H1 (cell line): ENCODE measurements at regions not wholly inside any gene's neighbourhood (a gene's known extent, or its start where the extent isn't known, plus 50 kb on each side); places are given as distances from the start of the nearest gene placed in this dataset.

Experiments
- CTCF ChIA-PET: fragments of 300-600 bp; sonication (Branson Sonifier 250); formaldehyde crosslinking; loops from one replicate; lab custom pipeline; 2021; ENCODE audit not compliant: partially characterized antibody; lab: Charles Lee
- POLR2A ChIA-PET: fragments of 300-600 bp; sonication (Branson Sonifier 250); formaldehyde crosslinking; loops from one replicate; lab custom pipeline; 2021; ENCODE audit warnings: inconsistent platforms; ENCODE audit not compliant: partially characterized antibody; lab: Charles Lee
- DNase-seq, 2 experiments: peaks; one replicate each; pipeline versions ENCODE4 v3.0.0 to v3.0.0-alpha.2; 2010 to 2022; ENCODE audit warnings: low spot score in 2 of 2, low read depth in 1 of 2, mixed read lengths in 1 of 2
- FAIRE-seq: peaks from 2 replicates; lab custom pipeline; 2011; peaks lifted over from hg19 to GRCh38; lab: Jason Lieb, UNC
- H2AFZ ChIP-seq: 2 replicates; pipeline ENCODE4 v1.8.1; 2012; ENCODE audit warnings: low read length, inconsistent platforms
- H2AK5ac ChIP-seq: 2 replicates; pipeline ENCODE4 v1.6.1; 2013; ENCODE audit warnings: low read depth, low read length
- H2BK120ac ChIP-seq: replicated peaks from 2 replicates; pipeline ENCODE3; 2013; ENCODE audit warnings: low read depth, low read length, inconsistent platforms
- H2BK12ac ChIP-seq: 2 replicates; pipeline ENCODE4 v1.6.1; 2013; ENCODE audit warnings: low read depth, low read length
- H2BK15ac ChIP-seq: 2 replicates; pipeline ENCODE4 v1.6.1; 2013; ENCODE audit warnings: low read length
- H2BK20ac ChIP-seq: 2 replicates; pipeline ENCODE4 v1.6.1; 2013; ENCODE audit warnings: low read length
- H2BK5ac ChIP-seq: 2 replicates; pipeline ENCODE4 v1.6.1; 2013; ENCODE audit warnings: low read depth, low read length
- H3K14ac ChIP-seq: 2 replicates; pipeline ENCODE4 v1.6.1; 2013; ENCODE audit warnings: inconsistent platforms; ENCODE audit not compliant: insufficient read length
- H3K18ac ChIP-seq: 2 replicates; pipeline ENCODE4 v1.6.1; 2013; ENCODE audit warnings: low read length; ENCODE audit errors: extremely low read depth
- H3K23ac ChIP-seq: 2 replicates; pipeline ENCODE4 v1.6.1; 2013; ENCODE audit warnings: inconsistent platforms; ENCODE audit not compliant: insufficient read length
- H3K23me2 ChIP-seq: 2 replicates; pipeline ENCODE4 v1.6.1; 2013; ENCODE audit warnings: low read depth, low read length
- H3K27ac ChIP-seq: 2 replicates; pipeline ENCODE4 v1.6.1; 2011; ENCODE audit warnings: low read depth, low read length, inconsistent platforms
- H3K27me3 ChIP-seq, 4 experiments: replicated peaks in 1 of 4; 1 replicate in 1 of 4; 2 replicates in 3 of 4; pipeline versions ENCODE4 v1.6.1 to v1.8.1; 2011 to 2013; ENCODE audit warnings: low read length in 3 of 4, mild to moderate bottlenecking in 3 of 4, inconsistent platforms in 2 of 4, mixed read lengths in 2 of 4, moderate library complexity in 1 of 4; ENCODE audit not compliant: control insufficient read depth in 3 of 4, insufficient read depth in 3 of 4; ENCODE audit errors: extremely low read depth in 1 of 4
- H3K36me3 ChIP-seq, 4 experiments: 2 replicates each; pipeline versions ENCODE4 v1.6.1 to v1.8.1; 2011 to 2013; ENCODE audit warnings: mild to moderate bottlenecking in 4 of 4, low read length in 3 of 4, moderate library complexity in 2 of 4, control low read depth in 1 of 4, inconsistent platforms in 1 of 4; ENCODE audit not compliant: insufficient read depth in 4 of 4, control insufficient read depth in 2 of 4
- H3K4ac ChIP-seq: replicated peaks from 2 replicates; pipeline ENCODE3; 2013; ENCODE audit warnings: low read length, low read depth, mixed read lengths, inconsistent platforms; ENCODE audit not compliant: insufficient read length
- H3K4me1 ChIP-seq, 4 experiments: replicated peaks in 1 of 4; 1 replicate in 1 of 4; 2 replicates in 3 of 4; pipeline versions ENCODE4 v1.6.1 to v1.8.1; 2011 to 2013; ENCODE audit warnings: low read length in 3 of 4, inconsistent platforms in 2 of 4, mixed read lengths in 1 of 4; ENCODE audit not compliant: insufficient read depth in 4 of 4, control insufficient read depth in 3 of 4
- H3K4me2 ChIP-seq, 2 experiments: 2 replicates each; pipeline versions ENCODE4 v1.6.1 to v1.8.1; 2011 to 2013; ENCODE audit warnings: low read depth in 2 of 2, low read length in 2 of 2, control low read depth in 1 of 2, inconsistent platforms in 1 of 2, mild to moderate bottlenecking in 1 of 2; ENCODE audit not compliant: insufficient read depth in 1 of 2
- H3K4me3 ChIP-seq, 4 experiments: fragments of 200-600, 300-600 bp in 1 of 4; sonication (generic), shearing (Covaris generic), sonication (Bioruptor Twin) in 1 of 4; 2 replicates each; pipeline versions ENCODE4 v1.5.1 to v1.8.1; 2011 to 2016; ENCODE audit warnings: low read length in 4 of 4, low read depth in 3 of 4, control low read depth in 2 of 4, inconsistent platforms in 2 of 4, mild to moderate bottlenecking in 2 of 4, mixed read lengths in 1 of 4, moderate library complexity in 1 of 4; ENCODE audit not compliant: insufficient read depth in 2 of 4; ENCODE audit errors: extremely low read depth in 1 of 4
- H3K56ac ChIP-seq: replicated peaks from 2 replicates; pipeline ENCODE3; 2013; ENCODE audit warnings: low read depth, mild to moderate bottlenecking, mixed read lengths, low read length, inconsistent platforms; ENCODE audit not compliant: insufficient read length
- H3K79me1 ChIP-seq: 2 replicates; pipeline ENCODE4 v1.6.1; 2013; ENCODE audit warnings: low read depth, low read length, control low read depth
- H3K79me2 ChIP-seq, 2 experiments: 2 replicates each; pipeline versions ENCODE4 v1.6.1 to v1.8.1; 2012 to 2013; ENCODE audit warnings: low read length in 2 of 2, mild to moderate bottlenecking in 2 of 2, inconsistent platforms in 1 of 2; ENCODE audit not compliant: insufficient read depth in 2 of 2, control insufficient read depth in 1 of 2
- H3K9ac ChIP-seq, 4 experiments: replicated peaks in 1 of 4; 1 replicate in 1 of 4; 2 replicates in 3 of 4; pipeline versions ENCODE4 v1.6.1 to v1.8.1; 2011 to 2013; ENCODE audit warnings: low read depth in 3 of 4, low read length in 3 of 4, control low read depth in 2 of 4, mild to moderate bottlenecking in 2 of 4, moderate library complexity in 2 of 4, inconsistent platforms in 1 of 4; ENCODE audit errors: extremely low read depth in 1 of 4
- H3K9me3 ChIP-seq, 2 experiments: 2 replicates each; pipeline versions ENCODE4 v1.6.1 to v1.8.1; 2012 to 2013; ENCODE audit warnings: mild to moderate bottlenecking in 2 of 2, moderate library complexity in 2 of 2, control low read depth in 1 of 2, inconsistent platforms in 1 of 2, low read depth in 1 of 2, low read length in 1 of 2, mixed read lengths in 1 of 2; ENCODE audit not compliant: insufficient read depth in 2 of 2
- H4K20me1 ChIP-seq, 2 experiments: replicated peaks in 1 of 2; 2 replicates each; pipeline versions ENCODE3 to v1.8.1; 2011 to 2013; ENCODE audit warnings: inconsistent platforms in 2 of 2, low read length in 2 of 2, mild to moderate bottlenecking in 1 of 2; ENCODE audit not compliant: insufficient read depth in 2 of 2, control insufficient read depth in 1 of 2
- H4K5ac ChIP-seq: 2 replicates; pipeline ENCODE4 v1.6.1; 2013; ENCODE audit warnings: low read length, low read depth, mixed read lengths, inconsistent platforms; ENCODE audit not compliant: insufficient read length
- H4K8ac ChIP-seq: 2 replicates; pipeline ENCODE4 v1.8.0; 2013; ENCODE audit warnings: mild to moderate bottlenecking, moderate library complexity, low read length, inconsistent platforms; ENCODE audit not compliant: insufficient read depth; ENCODE audit errors: extremely low read depth
- H4K91ac ChIP-seq: replicated peaks from 2 replicates; pipeline ENCODE3; 2013; ENCODE audit warnings: low read length, mixed read lengths, inconsistent platforms; ENCODE audit not compliant: insufficient read length
- BRCA1 ChIP-seq: IDR thresholded peaks from 2 replicates; pipeline ENCODE4 v1.6.1; 2012; ENCODE audit warnings: low read depth, low read length, improper control_type of control experiment
- CBX8 ChIP-seq: fragments of 300-800, 300-1000 bp; sonication (generic); IDR thresholded peaks from 2 replicates; pipeline ENCODE4 v1.7.1; 2016; ENCODE audit warnings: low read depth, low read length, borderline replicate concordance
- EGR1 ChIP-seq: IDR thresholded peaks from 2 replicates; pipeline ENCODE4 v1.6.1; 2011; ENCODE audit warnings: low read depth, low read length, borderline replicate concordance
- FOSL1 ChIP-seq: IDR thresholded peaks from 2 replicates; pipeline ENCODE4 v1.6.1; 2011; ENCODE audit warnings: mild to moderate bottlenecking, low read depth, low read length, moderate library complexity; ENCODE audit not compliant: insufficient read depth
- HDAC2 ChIP-seq, 2 experiments: fragments of 300-600 bp in 1 of 2; sonication (generic) in 1 of 2; IDR thresholded peaks; 2 replicates each; pipeline ENCODE4 v1.6.1; 2011 to 2012; ENCODE audit warnings: low read depth in 2 of 2, low read length in 2 of 2, mild to moderate bottlenecking in 2 of 2, moderate library complexity in 2 of 2, borderline replicate concordance in 1 of 2, inconsistent platforms in 1 of 2
- JUND ChIP-seq: IDR thresholded peaks from 2 replicates; pipeline ENCODE4 v1.6.1; 2011; ENCODE audit warnings: mild to moderate bottlenecking, improper control_type of control experiment, low read length
- KDM5A ChIP-seq: fragments of 200-600 bp; IDR thresholded peaks from 2 replicates; pipeline ENCODE4 v1.7.1; 2012; ENCODE audit warnings: mild to moderate bottlenecking, low read length, inconsistent platforms, mixed read lengths
- NRF1 ChIP-seq: IDR thresholded peaks from 2 replicates; pipeline ENCODE4 v1.6.1; 2011; ENCODE audit warnings: mild to moderate bottlenecking, low read depth, low read length, improper control_type of control experiment
- PHF8 ChIP-seq: fragments of 200-600 bp; sonication (generic); conservative IDR thresholded peaks from 2 replicates; pipeline ENCODE4 v1.7.1; 2012; ENCODE audit warnings: low read depth, mild to moderate bottlenecking, inconsistent platforms, low read length, moderate library complexity
- SIX5 ChIP-seq: IDR thresholded peaks from 2 replicates; pipeline ENCODE4 v1.6.1; 2011; ENCODE audit warnings: mild to moderate bottlenecking, low read depth, low read length
- TAF1 ChIP-seq: IDR thresholded peaks from 2 replicates; pipeline ENCODE4 v1.6.1; 2011; ENCODE audit warnings: mild to moderate bottlenecking, low read depth, low read length
- TCF12 ChIP-seq: IDR thresholded peaks from 2 replicates; pipeline ENCODE4 v1.6.1; 2011; ENCODE audit warnings: low read depth, mild to moderate bottlenecking, low read length
- YY1 ChIP-seq: IDR thresholded peaks from 2 replicates; pipeline ENCODE4 v1.6.1; 2011; ENCODE audit warnings: low read depth, mild to moderate bottlenecking, low read length
- WGBS, 2 experiments: shearing (Covaris generic) in 1 of 2; methylation state at CpG; one replicate each; pipeline versions ENCODE4 v1.1.6 to v1.1.7; 2013 to 2015; ENCODE audit warnings: low lambda C conversion rate in 2 of 2, mixed read lengths in 2 of 2, inconsistent platforms in 1 of 2, low coverage in 1 of 2, missing lambda C conversion rate in 1 of 2; ENCODE audit not compliant: insufficient replicate concordance in 2 of 2, insufficient coverage in 1 of 2, insufficient read length in 1 of 2; ENCODE audit errors: extremely low coverage in 1 of 2, missing lambda C conversion rate in 1 of 2; 5-methylcytosine and 5-hydroxymethylcytosine counted together
- TF ChIP-seq, protein P1 (sequence below): IDR thresholded peaks from 2 replicates; pipeline ENCODE4 v1.6.1; 2011; ENCODE audit warnings: low read depth, mild to moderate bottlenecking, low read length; ENCODE audit not compliant: insufficient read depth

DNA sequence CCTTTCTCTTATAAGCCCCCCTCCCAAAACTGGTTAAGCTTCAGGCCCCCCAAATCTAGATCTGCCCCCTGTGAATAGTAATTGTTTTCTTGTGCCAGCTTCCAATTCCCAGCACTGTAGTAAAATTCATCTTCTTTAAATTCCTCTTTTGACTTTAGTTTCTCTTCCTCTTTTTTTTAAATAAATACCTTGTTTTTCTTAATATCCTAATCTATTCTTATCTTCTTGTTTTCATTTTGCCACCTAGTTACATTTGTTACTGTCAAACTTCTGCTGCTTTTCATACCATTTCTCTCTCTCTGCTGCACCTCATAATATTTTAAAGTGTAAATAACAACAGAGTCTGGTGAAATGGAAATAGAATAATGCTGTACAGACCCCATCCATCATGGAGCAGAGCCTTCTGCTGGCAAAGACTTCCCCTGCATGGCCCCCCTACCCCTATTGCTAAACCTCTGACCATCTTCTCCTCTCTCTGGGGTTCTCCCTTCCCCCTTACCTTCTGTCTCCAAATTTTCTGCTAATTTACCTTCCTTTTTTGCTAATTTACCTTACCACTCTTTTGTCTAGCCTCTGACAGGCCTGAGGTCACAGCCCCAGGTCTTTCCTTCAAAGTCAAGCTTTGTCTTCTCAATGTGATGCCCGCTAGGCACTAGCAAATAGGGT is 94.9 kb upstream of the PAPOLG start:
- POLR2A ChIA-PET, result no interaction called here
- no peaks in the 10 kb centered on the region for H3K36me3 ChIP-seq
- H3K79me2 ChIP-seq, result no peaks in the 10 kb centered on the region
- no peaks in the 10 kb centered on the region for H3K79me1 ChIP-seq
- H2BK120ac ChIP-seq, result no peak overlapping the region
- H3K9ac ChIP-seq, result no peak overlapping the region
- no peak overlapping the region for H3K56ac ChIP-seq
- H3K23me2 ChIP-seq, result no peaks in the 10 kb centered on the region
- FAIRE-seq, result no peak
- H2AK5ac ChIP-seq, result 0 out of 2 replicates have a peak overlapping the region, but pooled peaks have one; percentile 20
- H2BK15ac ChIP-seq, result no peak overlapping the region
- no peak overlapping the region for H3K4me2 ChIP-seq
- H3K27me3 ChIP-seq, result peaks cover 0 to under 1% (median 0%) of the 10 kb centered on the region in 4 experiments; a peak in 1 of 7 replicates
- 95% methylated on average over 1 of the region's 1 CpG; no CpG with 5 or more reads in 1 of the 2 experiments for WGBS, 2 experiments
- no peak overlapping the region for H2BK20ac ChIP-seq
- CTCF ChIA-PET, result interaction anchor here (3.0 kb wide), 1 partner anchor 14 kb away, joined by 11 read pairs; no protein-coding TSS in a partner anchor
- H3K23ac ChIP-seq, result no peak overlapping the region
- no peak overlapping the region for H4K91ac ChIP-seq
- H4K8ac ChIP-seq, result no peak overlapping the region
- no peak overlapping the region for H2BK12ac ChIP-seq
- no peak overlapping the region for H2BK5ac ChIP-seq
- no peak for DNase-seq
- no peak overlapping the region for H4K5ac ChIP-seq
- H4K20me1 ChIP-seq, result no peaks in the 10 kb centered on the region
- H3K14ac ChIP-seq, result no peak overlapping the region
- H3K4me1 ChIP-seq, result no peaks in the 10 kb centered on the region
- H3K18ac ChIP-seq, result no peak overlapping the region
- H3K27ac ChIP-seq, result no peak overlapping the region
- no peak overlapping the region for H3K4ac ChIP-seq
- H3K4me3 ChIP-seq, result no peak overlapping the region
- H3K9me3 ChIP-seq, result peaks cover 0 to 3% of the 10 kb centered on the region in 2 experiments; a peak in 1 of 4 replicates
- H2AFZ ChIP-seq, result no peak overlapping the region
- TF ChIP-seq PHF8 (no peak), CBX8 (no peak), JUND (no peak), NRF1 (no peak), SIX5 (no peak), TCF12 (no peak), BRCA1 (no peak), HDAC2 (IDR thresholded peaks at IDR 0.05; ENCODE audit: borderline replicate concordance in 1 of 2, low read depth in 2 of 2, low read length in 2 of 2) (no peak), EGR1 (no peak), FOSL1 (no peak), YY1 (no peak), KDM5A (no peak), TAF1 (no peak)
- TF ChIP-seq, protein P1, sequence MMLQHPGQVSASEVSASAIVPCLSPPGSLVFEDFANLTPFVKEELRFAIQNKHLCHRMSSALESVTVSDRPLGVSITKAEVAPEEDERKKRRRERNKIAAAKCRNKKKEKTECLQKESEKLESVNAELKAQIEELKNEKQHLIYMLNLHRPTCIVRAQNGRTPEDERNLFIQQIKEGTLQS, result no peak
